CD4-positive, alpha-beta memory T cell (primary cell): ENCODE measurements at regions not wholly inside any gene's neighbourhood (a gene's known extent, or its start where the extent isn't known, plus 50 kb on each side); places are given as distances from the start of the nearest gene placed in this dataset. TPM values are rescaled to one million over a fixed set of nuclear protein-coding genes. Genes with fewer than 3 reads are reported as not detected.
"Not testable (repeated sequence)": the region's sequence is repeated elsewhere in the genome, so short reads cannot be mapped to it uniquely, and the experiment has no call there.

Experiments used
- CTCF ChIA-PET: fragments of 350-600 bp; sonication (Branson Sonifier 250); formaldehyde crosslinking; loops from one replicate; lab custom pipeline; 2021; ENCODE audit warnings: inconsistent platforms; ENCODE audit not compliant: partially characterized antibody; lab: Charles Lee
- POLR2A ChIA-PET: fragments of 350-600 bp; sonication (Branson Sonifier 250); formaldehyde crosslinking; loops from one replicate; lab custom pipeline; 2021; ENCODE audit not compliant: partially characterized antibody; lab: Charles Lee
- DNase-seq, 5 donors: peaks; one replicate each; pipeline versions ENCODE4 v3.0.0 to v3.0.0-alpha.2; 2020 to 2022; ENCODE audit warnings: mixed read lengths in 1 of 5
- H3K27ac ChIP-seq: one replicate; pipeline ENCODE4 v1.7.0; 2013; ENCODE audit warnings: low read depth, low read length
- H3K27me3 ChIP-seq: 2 replicates; pipeline ENCODE4 v1.7.0; 2013; ENCODE audit warnings: mild to moderate bottlenecking, low read length, moderate library complexity; ENCODE audit not compliant: insufficient read depth
- H3K36me3 ChIP-seq: 2 replicates; pipeline ENCODE4 v1.7.0; 2013; ENCODE audit warnings: mild to moderate bottlenecking, low read length, moderate library complexity; ENCODE audit not compliant: insufficient read depth
- H3K4me1 ChIP-seq: 2 replicates; pipeline ENCODE4 v1.7.0; 2013; ENCODE audit warnings: mild to moderate bottlenecking, low read length, moderate library complexity; ENCODE audit not compliant: insufficient read depth
- H3K4me3 ChIP-seq, 2 donors: one replicate each; pipeline ENCODE4 v1.7.0; 2013; ENCODE audit warnings: low read length in 2 of 2, mild to moderate bottlenecking in 1 of 2
- H3K9me3 ChIP-seq, 2 donors: one replicate each; pipeline ENCODE4 v1.7.0; 2013; ENCODE audit warnings: low read length in 2 of 2, control low read depth in 1 of 2; ENCODE audit not compliant: control insufficient read depth in 1 of 2
- H3K27ac Mint-ChIP-seq, 7 donors: one replicate each; pipeline ENCODE4 v1.8.0; 2020 to 2021; ENCODE audit warnings: mixed read lengths in 7 of 7, mild to moderate bottlenecking in 6 of 7, inconsistent platforms in 3 of 7, moderate library complexity in 3 of 7
- H3K27me3 Mint-ChIP-seq, 2 donors: one replicate each; pipeline ENCODE4 v1.8.0; 2020 to 2021; ENCODE audit warnings: mixed read lengths in 2 of 2
- H3K36me3 Mint-ChIP-seq, 2 donors: one replicate each; pipeline ENCODE4 v1.8.0; 2020 to 2021; ENCODE audit warnings: mixed read lengths in 2 of 2, inconsistent platforms in 1 of 2, mild to moderate bottlenecking in 1 of 2
- H3K4me1 Mint-ChIP-seq, 4 donors: one replicate each; pipeline ENCODE4 v1.8.0; 2020 to 2021; ENCODE audit warnings: mixed read lengths in 4 of 4, mild to moderate bottlenecking in 1 of 4
- H3K4me3 Mint-ChIP-seq, 8 donors: one replicate each; pipeline ENCODE4 v1.8.0; 2020 to 2021; ENCODE audit warnings: mixed read lengths in 8 of 8, mild to moderate bottlenecking in 7 of 8, moderate library complexity in 6 of 8, inconsistent platforms in 3 of 8
- H3K9me3 Mint-ChIP-seq, 8 donors: one replicate each; pipeline ENCODE4 v1.8.0; 2020 to 2021; ENCODE audit warnings: mixed read lengths in 8 of 8, mild to moderate bottlenecking in 5 of 8, inconsistent platforms in 3 of 8, moderate library complexity in 1 of 8
- intact Hi-C: fragments of 100-400 bp; cut with micrococcal nuclease; formaldehyde crosslinking; loops from one replicate; pipeline ENCODE4 v1.15.1; 2023
- microRNA-seq: library from miRNA; unstranded; fragments of <30 nt; microRNA quantifications from one replicate; pipeline ENCODE4 v1.2.0, GENCODE V29; 2021; ENCODE audit warnings: borderline replicate concordance, borderline number of aligned reads, borderline microRNAs expressed, mixed read lengths

- CTCF ChIA-PET, intact Hi-C loops, H3K4me1 Mint-ChIP-seq, H3K27ac ChIP-seq, POLR2A ChIA-PET, H3K36me3 ChIP-seq, H3K36me3 Mint-ChIP-seq, H3K4me3 ChIP-seq, H3K27me3 Mint-ChIP-seq, H3K27ac Mint-ChIP-seq, H3K4me3 Mint-ChIP-seq, H3K9me3 Mint-ChIP-seq, H3K9me3 ChIP-seq, DNase-seq, H3K27me3 ChIP-seq, H3K4me1 ChIP-seq: not testable (repeated sequence)
Measured at GRCh38 chrX:28528354-28528753, 58.9 kb upstream of the IL1RAPL1 start.

Small RNAs in the stretch of these regions (microRNA-seq; reads per million reads assigned to microRNA genes)
- not detected for gene MIR6134
